ENCODE measurements at regions not wholly inside any gene's neighbourhood (a gene's known extent, or its start where the extent isn't known, plus 50 kb on each side); places are given as distances from the start of the nearest gene placed in this dataset.

GRCh38 chr7:67866054-67866453 is 869.4 kb downstream of the TYW1 start:
- no peak for TF ChIP-seq CTCF (IDR thresholded peaks at IDR 0.05)
- DNase-seq (peak in 1 of 4 donors; percentile 13), ATAC-seq (peak; percentile 80)

GRCh38 chr7:67866812-67867211 is 870.2 kb downstream of the TYW1 start:
- Histone ChIP-seq H3K27ac (no peak overlapping the region), H3K9me3 (peaks cover 0 to 31% of the 10 kb centered on the region in 2 donors), H3K36me3 (no peaks in the 10 kb centered on the region), H3K4me3 (no peak overlapping the region), H3K27me3 (no peaks in the 10 kb centered on the region), H3K4me1 (no peaks in the 10 kb centered on the region)
- ATAC-seq (no peak), DNase-seq (no peak)
- no peak for TF ChIP-seq CTCF (IDR thresholded peaks at IDR 0.05)
- intact Hi-C loops (cut with DNase I): no loop called here

More at GRCh38 chr7:67866054-67866453, 869.4 kb downstream of the TYW1 start:
- Histone ChIP-seq H3K9me3 (peaks cover 0 to 38% of the 10 kb centered on the region in 2 donors), H3K36me3 (no peaks in the 10 kb centered on the region), H3K27me3 (no peaks in the 10 kb centered on the region), H3K27ac (no peak overlapping the region), H3K4me3 (no peak overlapping the region), H3K4me1 (no peaks in the 10 kb centered on the region)
- intact Hi-C loops (cut with DNase I): no loop called here

- intact Hi-C loops (cut with DNase I): no loop called here
- DNase-seq: no peak
- no peak for TF ChIP-seq CTCF (IDR thresholded peaks at IDR 0.05)
- Histone ChIP-seq H3K27ac (no peak overlapping the region), H3K4me1 (no peaks in the 10 kb centered on the region), H3K4me3 (no peak overlapping the region), H3K36me3 (no peaks in the 10 kb centered on the region), H3K27me3 (no peaks in the 10 kb centered on the region), H3K9me3 (peaks cover 0 to 11% of the 10 kb centered on the region in 2 donors)
- ATAC-seq: no peak
These were observed 873.8 kb downstream of the TYW1 start for GRCh38 chr7:67870396-67870795.

GRCh38 chr7:67875558-67875957 is 878.9 kb downstream of the TYW1 start:
- ATAC-seq (no peak), DNase-seq (no peak)
- Histone ChIP-seq H3K36me3 (no peaks in the 10 kb centered on the region), H3K27me3 (peaks cover 0 to 7% of the 10 kb centered on the region in 2 donors), H3K4me1 (no peaks in the 10 kb centered on the region), H3K9me3 (peaks cover 0 to 19% of the 10 kb centered on the region in 2 donors), H3K27ac (no peak overlapping the region), H3K4me3 (no peak overlapping the region)
- TF ChIP-seq CTCF (IDR thresholded peaks at IDR 0.05): no peak
- intact Hi-C loops (cut with DNase I): no loop called here

- intact Hi-C loops (cut with DNase I): no loop called here
- H3K36me3 ChIP-seq: no peaks in the 10 kb centered on the region
- no peak for TF ChIP-seq CTCF (IDR thresholded peaks at IDR 0.05)
- H3K9me3 ChIP-seq: peaks cover 0 to 21% of the 10 kb centered on the region in 2 donors
- peaks cover 0 to 7% of the 10 kb centered on the region in 2 donors for H3K27me3 ChIP-seq
- H3K4me3 ChIP-seq: no peak overlapping the region
- no peak overlapping the region for H3K27ac ChIP-seq
- DNase-seq: no peak
- no peaks in the 10 kb centered on the region for H3K4me1 ChIP-seq
- no peak for ATAC-seq
These were observed 882.2 kb downstream of the TYW1 start for GRCh38 chr7:67878808-67879207.
